SHP77 treated with DMSO at 0.1 percent for 48 hours (cell line): ENCODE measurements at regions not wholly inside any gene's neighbourhood (a gene's known extent, or its start where the extent isn't known, plus 50 kb on each side); places are given as distances from the start of the nearest gene placed in this dataset.

Experiments
- DNase-seq: peaks from one replicate; lab custom pipeline; 2025; lab: John Stamatoyannopoulos, UW

- no peak for DNase-seq
Observed at GRCh38 chr10:36232935-36233334, 590.8 kb upstream of the FZD8 start.

- no peak for DNase-seq
Observed at GRCh38 chr10:36224431-36224985, 582.4 kb upstream of the FZD8 start.

- DNase-seq = no peak
Observed at GRCh38 chr10:36221101-36221500, 579.0 kb upstream of the FZD8 start.

DNA sequence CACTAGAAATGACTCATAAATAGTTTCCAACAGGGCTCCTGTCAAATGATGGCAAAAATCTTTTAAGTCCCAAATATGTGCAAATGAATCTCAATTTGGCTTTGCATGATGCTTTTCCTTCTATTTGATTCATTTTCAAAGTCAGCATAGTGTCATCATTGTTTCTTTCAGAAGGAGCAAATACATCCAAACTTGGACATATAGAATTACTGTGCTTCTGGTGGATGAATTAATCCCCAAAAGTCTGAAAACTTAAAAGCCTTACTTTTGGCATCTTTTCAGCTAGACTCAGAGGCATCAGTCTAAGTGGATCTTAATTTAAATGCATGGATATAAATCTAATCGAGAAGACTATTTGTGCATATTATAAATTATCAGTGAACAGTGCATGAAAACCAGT, 578.1 kb upstream of the FZD8 start:
- no peak for DNase-seq

GRCh38 chr10:36211856-36212255, 569.8 kb upstream of the FZD8 start:
- no peak for DNase-seq

- no peak for DNase-seq
Observed at GRCh38 chr10:36209480-36209879, 567.4 kb upstream of the FZD8 start.

DNA sequence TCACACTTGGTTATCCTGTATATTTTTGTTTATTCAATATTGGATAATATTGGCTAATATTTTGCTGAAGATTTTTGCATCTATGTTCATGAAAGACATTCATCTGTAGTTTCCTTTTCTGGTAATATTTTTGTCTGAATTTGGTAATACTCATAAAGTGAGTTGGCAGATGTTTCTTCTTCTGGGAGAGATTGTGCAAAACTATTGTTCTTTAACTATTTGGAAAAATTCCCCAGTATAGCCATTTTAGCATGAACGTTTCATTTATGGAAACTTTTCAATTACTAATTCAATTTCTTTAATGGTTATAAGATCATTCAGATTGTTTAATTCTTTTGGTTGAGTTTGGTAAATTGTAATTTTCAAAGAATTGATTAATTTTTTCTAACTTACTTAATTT, 560.8 kb upstream of the FZD8 start:
- no peak for DNase-seq

DNA sequence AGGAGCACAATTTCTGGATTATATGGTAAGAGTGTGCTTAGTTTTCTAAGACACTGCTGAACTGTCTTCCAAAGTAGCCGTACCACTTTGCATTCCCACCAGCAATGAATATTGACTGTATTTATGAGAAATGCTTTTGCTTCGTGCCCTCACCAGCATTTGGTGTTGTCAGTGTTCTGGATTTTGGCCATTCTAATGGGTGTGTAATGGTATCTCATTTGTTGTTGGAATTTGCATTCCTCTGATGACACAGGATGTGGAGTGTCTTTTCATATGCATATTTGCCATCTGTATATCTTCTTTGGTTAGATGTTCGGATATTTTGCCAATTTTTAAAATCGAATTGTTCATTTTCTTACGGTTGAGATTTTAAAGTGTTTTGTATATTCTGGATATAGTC, 558.5 kb upstream of the FZD8 start:
- DNase-seq = no peak

DNA sequence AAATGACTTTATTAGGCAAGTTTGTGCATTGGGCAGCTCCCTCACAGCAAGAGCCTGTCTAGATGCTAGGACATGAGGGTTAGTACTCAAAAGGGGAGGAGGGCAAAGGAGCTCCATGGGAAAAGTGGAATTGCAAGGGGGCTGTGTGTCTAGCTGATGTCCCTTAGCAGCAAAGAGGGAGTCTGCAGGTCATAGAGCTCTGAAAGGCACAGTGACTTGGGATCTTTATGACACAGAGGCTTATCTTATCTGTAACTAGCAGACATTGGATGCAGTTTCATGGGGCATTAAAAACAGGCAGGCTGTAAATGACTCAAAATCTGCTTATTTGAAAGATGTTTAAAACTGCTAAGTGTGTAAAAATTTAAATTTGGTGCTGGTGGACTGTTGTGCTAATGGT, 556.2 kb upstream of the FZD8 start:
- no peak for DNase-seq

- no peak for DNase-seq
Observed at GRCh38 chr10:36195364-36195763, 553.3 kb upstream of the FZD8 start.

GRCh38 chr10:36194276-36194675, 552.2 kb upstream of the FZD8 start:
- DNase-seq = no peak

DNA sequence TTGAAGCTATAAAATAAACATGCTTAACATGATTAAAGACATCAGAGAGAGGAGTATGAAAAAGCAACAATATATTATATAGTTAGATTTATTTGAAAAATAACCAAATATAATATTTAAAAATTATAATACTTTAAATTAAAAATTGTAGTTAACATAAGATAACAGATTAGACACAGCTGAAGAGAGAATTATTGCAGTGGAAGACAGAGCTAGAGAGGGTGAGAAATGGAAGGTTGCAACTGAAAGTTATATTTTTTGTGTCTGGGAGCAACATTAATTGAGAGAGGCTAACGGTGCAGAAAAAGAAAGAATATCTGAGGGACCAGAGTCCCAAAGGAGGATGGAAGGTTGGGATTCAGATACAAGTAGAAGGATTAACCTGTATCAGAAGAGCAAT, 548.9 kb upstream of the FZD8 start:
- no peak for DNase-seq

- DNase-seq = no peak
Observed at GRCh38 chr10:36188461-36188860, 546.4 kb upstream of the FZD8 start.

GRCh38 chr10:36188080-36188453, 546.0 kb upstream of the FZD8 start:
- DNase-seq = no peak

DNA sequence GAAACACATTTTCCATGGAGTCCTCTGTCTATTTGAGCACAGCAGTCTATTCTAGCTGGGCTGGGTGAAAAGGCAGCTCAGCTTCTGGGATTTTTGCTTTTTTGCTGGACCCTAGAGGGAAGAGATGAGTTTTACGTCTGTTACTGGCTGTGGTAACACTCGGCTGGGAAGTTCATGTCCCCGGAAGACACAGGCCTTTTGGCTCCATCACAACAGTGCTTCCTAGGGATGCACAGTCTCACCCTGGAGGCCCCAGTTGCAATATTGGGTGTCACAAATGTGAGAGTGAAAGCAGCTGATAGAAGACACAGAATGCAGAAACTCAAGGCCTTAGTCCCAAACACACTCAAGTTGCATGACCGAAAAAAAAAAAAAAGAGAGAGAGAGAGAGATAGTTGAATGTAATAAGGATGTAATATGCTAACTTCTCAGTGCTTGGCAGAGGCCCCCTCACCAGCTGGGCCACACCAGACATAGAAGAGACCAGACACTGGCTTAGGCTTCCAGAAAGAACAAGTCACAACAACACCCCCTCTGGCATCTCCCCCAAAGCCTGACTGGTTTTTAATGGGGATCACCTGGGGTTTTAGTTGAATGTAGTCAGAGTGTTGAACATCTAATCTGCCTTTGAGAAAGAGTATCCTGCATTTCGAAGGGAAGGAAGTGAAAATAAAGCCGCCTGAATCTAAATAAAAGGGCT, 545.4 kb upstream of the FZD8 start:
- DNase-seq = no peak

- no peak for DNase-seq
Observed at GRCh38 chr10:36185097-36185496, 543.0 kb upstream of the FZD8 start.

DNA sequence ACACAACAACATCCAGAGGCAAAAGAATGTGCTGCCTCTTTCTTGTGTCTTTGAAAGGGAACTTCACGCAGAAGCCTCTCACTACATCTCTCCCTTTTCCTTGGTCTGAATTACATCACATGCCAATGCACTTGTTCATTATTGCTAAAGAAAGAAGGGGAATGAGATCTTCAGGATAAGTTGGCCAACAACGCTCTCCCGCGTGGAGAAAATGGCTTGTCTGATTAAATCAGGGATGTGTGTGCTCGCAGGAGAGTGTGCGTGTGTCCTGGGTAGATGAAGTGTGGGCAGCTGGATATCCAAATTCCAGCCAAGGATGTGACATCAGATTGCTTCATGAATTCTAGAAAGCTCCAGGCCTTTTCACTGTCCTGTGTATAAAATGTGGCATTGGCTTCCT, 541.6 kb upstream of the FZD8 start:
- no peak for DNase-seq

DNA sequence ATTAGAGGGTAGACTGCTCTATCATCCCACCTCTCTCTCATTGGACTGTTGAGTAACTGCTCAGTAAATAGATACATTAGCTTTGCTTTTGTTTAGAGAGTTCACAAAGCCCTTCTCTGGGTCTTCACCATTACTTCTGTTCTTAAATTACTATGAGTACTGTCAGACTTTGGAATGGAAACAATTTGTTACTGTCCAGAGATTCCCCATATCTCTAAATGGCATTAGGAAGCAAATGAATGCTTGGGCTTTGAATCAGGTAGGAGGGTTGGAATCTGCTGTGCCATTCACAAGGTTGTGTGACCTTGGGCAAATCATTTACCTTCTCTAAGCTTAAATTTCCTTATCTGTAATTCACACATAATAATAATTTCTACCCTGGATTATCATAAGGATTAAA, 541.0 kb upstream of the FZD8 start:
- DNase-seq = no peak

DNA sequence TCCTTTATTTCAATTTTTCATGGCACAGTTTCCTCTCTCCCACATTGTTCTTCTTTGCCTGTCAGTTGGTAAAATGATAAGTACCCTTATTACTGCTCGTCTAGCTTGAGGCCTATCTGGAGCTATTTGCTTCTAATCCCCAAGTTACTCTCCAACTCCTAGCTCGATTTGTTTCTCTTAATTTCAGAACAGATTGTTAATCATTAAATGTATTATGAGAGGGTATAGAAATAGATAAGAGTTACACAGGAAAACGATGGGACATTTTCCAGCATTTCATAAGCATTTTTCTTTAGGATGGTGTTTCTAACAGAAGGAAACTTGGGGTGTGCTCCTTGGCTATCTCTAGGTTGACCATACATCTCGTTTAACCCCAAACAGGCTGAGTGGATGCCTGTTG, 540.5 kb upstream of the FZD8 start:
- no peak for DNase-seq

DNA sequence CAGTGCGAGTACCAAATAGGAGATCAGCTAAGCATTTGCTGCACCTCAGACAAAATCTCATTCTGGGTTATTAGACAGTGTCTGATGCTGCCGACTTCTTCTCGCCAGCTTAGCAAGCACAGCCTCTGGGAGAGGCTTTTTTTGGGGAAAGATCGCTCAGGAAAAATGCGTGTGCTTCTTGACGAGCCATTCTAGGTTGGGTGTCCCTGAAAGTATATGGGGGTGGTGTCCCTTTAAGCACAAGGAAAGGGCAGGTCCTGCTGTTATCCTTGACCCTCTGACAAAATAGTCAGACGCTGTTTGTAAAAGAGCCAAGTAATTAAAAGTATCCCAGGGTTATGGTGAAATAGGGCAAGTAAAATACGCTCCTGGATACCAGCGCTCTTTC, 540.1 kb upstream of the FZD8 start:
- DNase-seq = no peak

- DNase-seq = no peak
Observed at GRCh38 chr10:36181426-36182178, 539.5 kb upstream of the FZD8 start.

DNA sequence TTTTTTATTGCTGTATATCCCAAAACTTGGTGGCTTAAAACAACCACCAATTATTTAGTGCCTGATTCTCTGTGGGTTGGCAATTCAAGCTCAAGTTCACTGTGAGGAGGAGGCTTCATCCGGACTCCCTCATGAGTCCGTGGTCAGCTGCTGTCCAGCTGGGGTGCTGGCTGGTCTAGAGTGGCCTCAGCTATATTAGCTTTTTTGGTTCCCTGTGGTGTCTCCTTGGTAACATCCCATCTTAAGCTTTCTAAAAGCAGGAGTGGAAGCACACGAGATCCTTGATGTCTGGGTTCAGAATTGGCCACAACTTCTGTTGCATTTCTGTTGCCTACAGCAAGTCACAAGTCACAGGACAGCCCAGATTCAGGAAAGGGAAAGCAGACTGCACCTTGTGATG, 536.5 kb upstream of the FZD8 start:
- DNase-seq = no peak

- no peak for DNase-seq
Observed at GRCh38 chr10:36177071-36177470, 535.0 kb upstream of the FZD8 start.

DNA sequence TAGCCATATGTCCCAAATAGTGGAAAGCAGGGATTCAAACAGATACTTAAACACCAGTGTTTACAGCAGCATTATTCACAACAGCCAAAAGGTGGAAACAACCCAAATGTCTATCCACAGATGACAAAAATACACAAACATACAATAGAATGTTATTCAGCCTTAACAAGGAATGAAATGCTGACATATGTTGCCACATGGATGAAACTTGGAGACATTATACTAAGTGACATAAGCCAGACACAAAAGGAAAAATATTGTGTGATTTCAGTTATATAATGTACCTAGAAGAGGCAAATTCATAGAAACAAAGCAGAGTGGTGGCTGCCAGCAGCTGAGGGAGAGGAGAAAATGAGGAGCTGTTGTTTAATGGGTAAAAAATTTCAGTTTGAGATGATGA, 533.9 kb upstream of the FZD8 start:
- DNase-seq = no peak
